ENCODE measurements at regions not wholly inside any gene's neighbourhood (a gene's known extent, or its start where the extent isn't known, plus 50 kb on each side); places are given as distances from the start of the nearest gene placed in this dataset.

DNA sequence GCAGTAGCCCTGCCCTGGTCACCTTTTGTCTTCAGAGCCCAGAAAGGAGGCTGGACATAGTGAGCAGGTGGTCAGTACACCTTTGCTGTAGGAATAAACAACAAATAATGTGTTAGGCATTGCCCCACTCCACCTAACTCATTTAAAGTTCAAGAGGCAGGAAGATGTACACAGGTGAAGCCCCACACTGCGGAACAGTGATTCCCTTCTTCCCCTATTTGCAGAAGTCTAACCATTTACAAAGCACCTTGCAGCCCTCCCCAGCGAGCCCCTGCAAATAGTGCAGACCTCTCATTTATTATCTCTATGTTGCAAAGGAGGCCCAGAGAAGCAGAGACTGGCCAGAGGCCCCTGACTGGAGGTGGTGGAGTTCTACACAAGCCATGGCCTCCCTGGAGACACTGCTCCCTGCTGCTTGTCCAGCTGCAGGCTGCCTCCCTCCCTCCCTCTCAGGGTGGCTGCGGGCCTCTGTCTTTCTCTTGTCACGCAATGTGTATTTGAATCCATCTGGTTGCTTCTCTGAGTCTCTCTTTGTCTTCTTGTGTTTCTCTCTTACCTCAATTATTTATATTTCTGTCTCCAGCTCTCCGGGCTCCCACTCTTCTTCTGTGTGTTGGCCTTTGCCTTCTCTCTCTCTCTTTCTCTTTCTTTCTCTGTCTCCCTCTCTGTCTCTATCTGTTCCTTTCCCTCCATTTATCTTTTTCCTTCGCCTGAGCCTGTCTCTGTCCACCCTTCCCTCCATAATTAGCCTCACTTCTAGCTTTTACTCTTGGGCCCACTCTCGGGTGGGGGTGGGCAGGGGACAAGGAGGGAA, 59.1 kb upstream of the PRDM11 start:
- TF ChIP-seq, protein P1, sequence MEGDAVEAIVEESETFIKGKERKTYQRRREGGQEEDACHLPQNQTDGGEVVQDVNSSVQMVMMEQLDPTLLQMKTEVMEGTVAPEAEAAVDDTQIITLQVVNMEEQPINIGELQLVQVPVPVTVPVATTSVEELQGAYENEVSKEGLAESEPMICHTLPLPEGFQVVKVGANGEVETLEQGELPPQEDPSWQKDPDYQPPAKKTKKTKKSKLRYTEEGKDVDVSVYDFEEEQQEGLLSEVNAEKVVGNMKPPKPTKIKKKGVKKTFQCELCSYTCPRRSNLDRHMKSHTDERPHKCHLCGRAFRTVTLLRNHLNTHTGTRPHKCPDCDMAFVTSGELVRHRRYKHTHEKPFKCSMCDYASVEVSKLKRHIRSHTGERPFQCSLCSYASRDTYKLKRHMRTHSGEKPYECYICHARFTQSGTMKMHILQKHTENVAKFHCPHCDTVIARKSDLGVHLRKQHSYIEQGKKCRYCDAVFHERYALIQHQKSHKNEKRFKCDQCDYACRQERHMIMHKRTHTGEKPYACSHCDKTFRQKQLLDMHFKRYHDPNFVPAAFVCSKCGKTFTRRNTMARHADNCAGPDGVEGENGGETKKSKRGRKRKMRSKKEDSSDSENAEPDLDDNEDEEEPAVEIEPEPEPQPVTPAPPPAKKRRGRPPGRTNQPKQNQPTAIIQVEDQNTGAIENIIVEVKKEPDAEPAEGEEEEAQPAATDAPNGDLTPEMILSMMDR (IDR thresholded peaks at IDR 0.05), result no peak
- TF ChIP-seq POLR2A (IDR thresholded peaks at IDR 0.05), result no peak
